HuH-7 (cell line): ENCODE measurements at regions not wholly inside any gene's neighbourhood (a gene's known extent, or its start where the extent isn't known, plus 50 kb on each side); places are given as distances from the start of the nearest gene placed in this dataset.

Experiments
- DNase-seq: peaks from one replicate; pipeline ENCODE4 v3.0.0; 2011; ENCODE audit warnings: low spot score

- no peak for DNase-seq
These were observed 69.7 kb upstream of the MGMT start for GRCh38 chr10:129397198-129397974.

- DNase-seq = no peak
These were observed 68.3 kb upstream of the MGMT start for GRCh38 chr10:129398711-129399141.

DNA sequence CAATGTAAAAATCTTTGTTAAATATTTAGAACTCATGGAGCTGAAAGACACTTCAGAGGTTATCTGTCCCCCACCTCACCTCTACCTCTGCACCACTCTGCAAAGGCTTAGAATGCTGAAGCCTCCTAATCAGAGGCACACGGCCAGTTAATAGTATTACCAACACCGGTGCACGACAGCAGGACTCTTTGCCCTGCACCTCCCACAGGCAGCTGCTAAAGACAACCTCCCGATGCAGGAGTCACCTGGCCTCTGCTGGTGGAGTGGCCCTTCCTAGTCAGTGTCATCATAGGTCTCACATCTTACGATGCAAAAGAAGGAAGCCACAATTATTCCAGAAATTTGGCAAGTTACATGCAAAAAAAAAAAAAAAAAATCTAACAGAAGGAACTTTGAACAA is 66.6 kb upstream of the MGMT start:
- no peak for DNase-seq

DNA sequence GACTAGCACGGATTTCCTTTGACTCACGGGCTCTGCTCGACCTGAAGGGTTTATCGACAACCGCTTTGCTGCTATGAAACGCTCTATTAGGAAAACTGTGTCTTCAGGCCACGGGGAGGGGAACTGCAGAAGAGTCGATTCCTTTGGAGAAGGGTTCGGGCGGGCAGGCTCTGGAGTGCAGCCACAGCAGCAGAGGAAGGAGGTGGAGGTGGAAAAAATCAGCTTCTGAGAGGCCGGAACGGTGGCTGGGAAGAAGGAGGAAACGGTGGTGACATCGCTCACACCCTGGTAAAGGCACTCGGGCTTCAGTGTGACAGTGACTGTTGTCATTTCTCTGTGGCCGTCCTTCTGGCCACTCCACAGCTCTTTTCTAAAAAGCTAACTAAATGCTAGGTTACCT is 64.6 kb upstream of the MGMT start:
- DNase-seq = no peak

DNA sequence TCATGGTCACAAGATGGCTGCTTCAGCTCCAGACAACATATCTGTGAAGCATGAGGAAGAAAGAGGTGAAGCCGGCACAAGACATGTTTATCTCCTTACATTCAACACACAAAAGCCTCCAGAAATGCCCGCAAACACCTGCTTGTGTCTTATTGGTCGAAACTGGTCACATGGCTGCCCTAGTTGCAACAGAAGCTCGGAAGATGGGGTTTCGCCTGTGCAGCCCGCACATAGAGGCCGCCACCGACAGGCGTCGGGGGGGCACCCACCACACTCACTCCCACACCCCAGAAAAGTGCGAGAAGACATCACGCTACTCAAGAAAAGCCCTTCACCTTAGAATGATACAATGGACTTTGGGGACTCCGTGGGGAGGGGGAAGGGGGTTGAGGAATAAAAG is 63.0 kb upstream of the MGMT start:
- no peak for DNase-seq

DNA sequence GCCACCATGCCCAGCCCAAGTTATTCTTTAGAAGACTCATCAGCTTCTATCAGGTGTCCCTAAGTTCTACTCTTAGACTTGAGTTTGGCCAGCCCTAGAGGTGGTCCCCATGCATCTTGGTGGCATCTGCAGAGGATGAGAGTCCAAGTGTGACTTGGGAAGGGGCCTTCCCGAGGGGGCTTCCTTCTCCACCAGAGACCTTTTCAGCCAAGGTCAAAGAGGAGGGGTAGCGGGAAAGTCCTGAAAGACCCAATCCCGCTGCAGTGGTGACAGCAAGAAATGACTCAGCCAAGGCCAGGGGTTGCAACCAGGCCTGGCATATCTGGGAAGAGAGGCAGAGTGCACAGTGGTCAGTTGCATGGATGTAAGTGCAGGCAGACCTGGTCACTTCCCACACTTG is 61.7 kb upstream of the MGMT start:
- no peak for DNase-seq

DNA sequence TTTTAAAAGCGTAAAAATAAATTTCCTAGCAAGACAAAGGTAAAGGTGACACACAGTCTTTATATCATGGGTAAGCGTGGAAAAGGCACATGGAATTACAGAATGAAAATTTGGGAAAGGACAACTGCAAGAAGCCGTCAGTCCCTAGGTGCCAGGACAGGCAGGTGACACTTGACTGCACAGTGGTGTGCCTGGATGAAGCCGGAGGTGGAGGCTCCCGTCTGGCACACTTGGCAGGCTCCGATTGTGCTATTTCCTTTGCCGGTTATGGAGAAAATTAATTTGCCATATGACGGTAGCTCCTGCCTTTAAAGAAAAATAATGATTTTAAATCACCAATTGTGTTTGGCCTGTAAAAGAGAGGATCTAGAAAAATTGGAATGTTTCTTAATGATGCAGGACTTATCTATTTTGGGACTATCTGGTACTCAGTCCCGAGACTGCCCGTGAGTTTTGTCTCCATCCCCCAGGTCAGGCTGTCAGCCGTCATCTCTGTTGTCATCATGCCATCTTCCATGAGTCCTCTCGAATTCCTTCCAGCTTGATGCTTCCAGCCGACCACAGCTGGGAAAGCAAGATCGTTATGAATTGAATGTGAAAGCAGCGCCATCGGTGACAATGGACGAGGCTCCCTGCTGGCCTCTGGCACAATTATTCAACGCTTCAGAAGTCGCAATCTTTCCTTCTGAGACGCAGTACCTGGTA is 56.2 kb upstream of the MGMT start:
- no peak for DNase-seq

- no peak for DNase-seq
These were observed 55.7 kb upstream of the MGMT start for GRCh38 chr10:129411393-129411705.

DNA sequence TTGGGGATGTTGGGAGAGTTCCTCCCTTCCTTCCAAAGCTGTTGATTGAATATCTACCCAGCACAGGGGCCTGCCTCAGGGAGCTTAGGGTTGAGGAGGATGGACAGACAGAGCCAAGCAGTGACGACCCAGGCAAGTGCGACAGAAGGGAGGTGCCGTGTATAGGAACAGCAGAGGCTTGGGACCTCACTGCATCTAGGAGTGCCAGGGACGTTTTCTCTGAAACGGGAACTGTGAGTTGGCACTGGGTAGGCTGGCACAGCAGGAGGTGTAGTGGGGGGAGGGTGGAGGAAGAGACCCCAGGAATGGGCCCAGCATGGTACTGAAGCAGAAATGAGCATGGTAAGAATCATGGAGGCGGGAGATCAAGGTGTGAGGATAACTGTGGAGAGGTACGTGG is 55.3 kb upstream of the MGMT start:
- DNase-seq = no peak

DNA sequence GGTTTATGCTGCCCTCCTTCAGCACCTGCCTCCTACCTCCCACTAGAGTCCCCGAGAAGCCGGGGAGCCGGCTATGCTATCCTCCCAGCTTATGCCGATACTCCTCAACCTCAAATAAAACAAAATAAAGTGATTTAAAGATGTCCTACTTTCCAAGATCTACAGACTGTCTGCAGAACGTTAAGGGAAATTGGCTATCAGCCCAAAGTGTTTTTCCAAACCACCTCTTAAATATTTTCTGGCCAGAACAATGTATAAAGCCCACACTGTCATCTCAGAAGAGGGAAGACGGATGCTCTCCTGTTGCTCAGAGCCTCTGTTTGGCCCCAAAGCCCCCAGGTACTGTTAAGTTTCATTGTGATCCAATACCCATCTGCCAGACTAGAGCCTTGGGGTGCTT is 54.0 kb upstream of the MGMT start:
- DNase-seq = no peak

DNA sequence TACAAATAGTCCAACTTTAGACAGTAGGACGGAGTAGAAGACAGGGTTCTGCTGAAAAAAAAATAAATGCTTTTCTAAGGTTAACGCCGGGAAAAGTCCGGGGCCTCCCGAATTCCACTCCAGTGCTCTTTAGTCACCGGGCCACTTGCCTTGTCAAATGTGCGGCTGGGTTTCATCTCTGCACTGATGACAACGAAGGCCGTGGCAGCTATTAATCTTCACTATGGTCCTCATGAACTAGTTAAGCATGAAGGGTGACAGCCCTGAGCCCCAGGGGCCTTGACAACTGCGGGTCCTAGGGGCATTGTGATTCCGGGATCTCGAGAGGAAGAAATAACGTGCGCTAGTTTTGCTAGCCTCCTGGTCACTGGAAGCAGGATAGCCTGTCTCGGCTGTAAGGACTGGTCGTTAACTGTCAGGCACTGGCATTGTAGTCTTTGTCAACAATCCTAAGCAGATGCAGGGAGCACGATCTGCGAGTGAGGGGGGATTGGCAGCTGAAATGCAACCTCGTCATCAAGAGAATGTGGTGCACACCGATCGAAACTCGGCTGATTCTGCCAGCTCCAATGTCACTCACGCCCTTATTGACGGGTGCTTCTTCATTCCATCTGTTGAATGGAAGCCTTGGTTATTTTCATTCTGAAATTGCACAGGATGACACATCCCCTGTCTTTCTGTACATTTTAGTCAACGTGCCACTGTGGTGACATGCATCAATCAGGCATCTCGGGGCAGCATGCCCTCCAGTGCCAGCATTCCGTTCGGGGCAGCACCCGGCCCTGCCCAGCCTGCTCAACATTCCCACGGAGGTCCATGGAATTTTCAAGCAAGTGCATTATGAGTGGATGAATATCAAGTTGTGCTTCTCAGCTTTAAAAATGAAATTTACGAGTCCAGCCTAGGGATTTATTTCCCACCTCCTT is 51.6 kb upstream of the MGMT start:
- DNase-seq = no peak

DNA sequence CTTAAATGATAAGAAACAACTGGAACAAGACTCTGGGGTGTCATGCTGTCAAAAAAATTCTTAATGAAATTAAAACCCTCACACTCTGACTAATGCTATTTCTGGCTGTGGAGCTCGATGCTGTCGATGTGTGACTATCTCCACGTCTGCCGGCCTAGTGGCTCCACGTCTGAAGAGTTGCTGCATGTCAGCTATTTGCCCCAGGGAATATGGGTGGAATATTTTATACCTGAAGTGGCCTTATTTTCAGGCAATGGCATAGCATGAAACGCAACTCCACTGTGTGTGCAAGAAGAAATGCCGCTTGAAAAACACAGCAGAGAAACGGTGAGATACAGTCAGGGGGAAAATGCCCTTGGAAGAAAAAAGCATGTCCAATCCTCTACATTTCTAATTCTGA is 50.9 kb upstream of the MGMT start:
- DNase-seq = no peak

DNA sequence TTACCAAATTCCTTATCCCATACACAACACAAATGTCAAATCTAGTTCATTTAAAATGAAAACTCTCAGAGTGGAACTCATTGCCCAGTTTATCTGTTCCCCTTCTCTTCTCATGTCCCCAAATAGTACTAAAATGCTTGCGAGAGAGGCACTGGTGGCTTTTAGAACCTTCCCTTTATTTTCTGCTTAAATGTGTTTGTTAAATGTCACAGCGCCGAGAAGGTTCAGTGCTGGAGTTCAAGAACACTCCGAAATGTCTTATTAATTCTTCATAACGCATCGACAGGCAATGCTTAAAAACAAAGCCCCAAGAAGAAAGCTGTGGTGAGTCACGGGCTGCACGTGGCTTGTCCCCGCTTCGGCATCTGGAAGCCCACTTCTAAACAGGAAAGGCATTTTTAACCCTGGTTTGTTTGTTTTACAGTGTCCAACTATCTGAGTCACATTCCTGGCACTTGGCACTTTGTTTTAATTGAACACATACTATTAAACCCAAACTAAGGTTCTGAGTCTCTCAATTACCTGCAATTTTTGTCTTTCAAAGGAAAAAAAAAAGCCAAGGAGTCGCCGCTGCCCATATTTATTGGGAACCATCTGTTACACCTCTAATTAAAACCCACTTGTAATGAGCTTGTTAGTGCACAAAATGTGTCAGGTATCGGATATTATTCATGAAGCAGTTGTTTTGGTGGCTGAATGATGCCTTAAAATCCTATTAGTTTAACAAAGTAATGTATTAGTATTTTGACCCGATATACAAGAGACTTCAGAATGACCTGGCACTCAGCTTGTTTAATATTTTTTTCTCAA is 49.9 kb upstream of the MGMT start:
- no peak for DNase-seq
